WTC11 (cell line): ENCODE measurements at regions not wholly inside any gene's neighbourhood (a gene's known extent, or its start where the extent isn't known, plus 50 kb on each side); places are given as distances from the start of the nearest gene placed in this dataset.

Experiments used
- ATAC-seq: fragments of 200-7000 bp; cut with Tn5 transposase; 2 replicates; pipeline ENCODE4 v1.10.0; 2021; ENCODE audit warnings: mild to moderate bottlenecking, moderate library complexity
- CTCF ChIA-PET: fragments of 300-600 bp; sonication (Branson Sonifier 250); formaldehyde crosslinking; loops from one replicate; lab custom pipeline; 2021; ENCODE audit warnings: antibody characterized with exemption; lab: Charles Lee
- POLR2A ChIA-PET: fragments of 350-600 bp; sonication (Branson Sonifier 250); formaldehyde crosslinking; loops from one replicate; lab custom pipeline; 2021; ENCODE audit warnings: antibody characterized with exemption; lab: Charles Lee
- DNase-seq: peaks from one replicate; pipeline ENCODE4 v3.0.0; 2021; ENCODE audit warnings: low spot score
- H3K27ac Mint-ChIP-seq: 2 replicates; pipeline ENCODE4 v1.8.0; 2021; ENCODE audit warnings: mixed read lengths
- H3K27me3 Mint-ChIP-seq: 2 replicates; pipeline ENCODE4 v1.8.0; 2021; ENCODE audit warnings: low read depth, mild to moderate bottlenecking, moderate library complexity, mixed read lengths
- H3K36me3 Mint-ChIP-seq: 2 replicates; pipeline ENCODE4 v1.8.0; 2021; ENCODE audit warnings: mixed read lengths
- H3K4me1 Mint-ChIP-seq: 2 replicates; pipeline ENCODE4 v1.8.0; 2022; ENCODE audit warnings: mixed read lengths
- H3K4me3 Mint-ChIP-seq: 2 replicates; pipeline ENCODE4 v1.8.0; 2021; ENCODE audit warnings: mild to moderate bottlenecking, moderate library complexity, mixed read lengths
- H3K9me3 Mint-ChIP-seq: 2 replicates; pipeline ENCODE4 v1.8.0; 2021; ENCODE audit warnings: mixed read lengths
- ARID4B ChIP-seq: sonication (generic); formaldehyde crosslinking; IDR thresholded peaks from 2 replicates; pipeline ENCODE4 v1.8.0; 2023; ENCODE audit warnings: missing genetic modification reagents, mild to moderate bottlenecking, borderline replicate concordance
- ATF6 ChIP-seq: sonication (generic); formaldehyde crosslinking; IDR thresholded peaks from 2 replicates; pipeline ENCODE4 v1.8.1; 2023; ENCODE audit warnings: mild to moderate bottlenecking, missing genetic modification reagents
- FOXP4 ChIP-seq: sonication (generic); formaldehyde crosslinking; IDR thresholded peaks from 2 replicates; pipeline ENCODE4 v1.8.0; 2022; ENCODE audit warnings: mild to moderate bottlenecking, missing genetic modification reagents
- IRF2 ChIP-seq: sonication (generic); formaldehyde crosslinking; IDR thresholded peaks from 2 replicates; pipeline ENCODE4 v1.8.0; 2022; ENCODE audit warnings: low read depth, missing genetic modification reagents, borderline replicate concordance
- NFATC4 ChIP-seq: fragments of 250-450 bp; sonication (Bioruptor Pico); IDR thresholded peaks from 2 replicates; pipeline ENCODE4 v1.9.0; 2021; ENCODE audit warnings: mild to moderate bottlenecking
- NFYB ChIP-seq: sonication (generic); formaldehyde crosslinking; conservative IDR thresholded peaks from 2 replicates; pipeline ENCODE4 v1.8.0; 2022; ENCODE audit warnings: low read depth, missing genetic modification reagents
- NR2C2 ChIP-seq: sonication (generic); formaldehyde crosslinking; IDR thresholded peaks from 2 replicates; pipeline ENCODE4 v1.8.0; 2022; ENCODE audit warnings: mild to moderate bottlenecking, missing genetic modification reagents
- PRRX2 ChIP-seq: fragments of 250-450 bp; sonication (Bioruptor Pico); IDR thresholded peaks from 2 replicates; pipeline ENCODE4 v1.8.0; 2021; ENCODE audit warnings: mild to moderate bottlenecking
- TP53 ChIP-seq: sonication (generic); formaldehyde crosslinking; IDR thresholded peaks from 2 replicates; pipeline ENCODE4 v1.8.1; 2023; ENCODE audit warnings: mild to moderate bottlenecking, missing genetic modification reagents
- ZNF263 ChIP-seq: sonication (generic); formaldehyde crosslinking; IDR thresholded peaks from 2 replicates; pipeline ENCODE4 v1.8.1; 2022; ENCODE audit warnings: low read depth, mild to moderate bottlenecking, moderate library complexity, missing genetic modification reagents
- ZNF423 ChIP-seq: fragments of 250-450 bp; sonication (Bioruptor Pico); IDR thresholded peaks from 2 replicates; pipeline ENCODE4 v2.1.2; 2022; ENCODE audit warnings: mild to moderate bottlenecking, moderate library complexity
- TF ChIP-seq, protein P1 (sequence below): sonication (generic); formaldehyde crosslinking; IDR thresholded peaks from 2 replicates; pipeline ENCODE4 v1.8.1; 2023; ENCODE audit warnings: mild to moderate bottlenecking, missing genetic modification reagents, moderate library complexity

DNA sequence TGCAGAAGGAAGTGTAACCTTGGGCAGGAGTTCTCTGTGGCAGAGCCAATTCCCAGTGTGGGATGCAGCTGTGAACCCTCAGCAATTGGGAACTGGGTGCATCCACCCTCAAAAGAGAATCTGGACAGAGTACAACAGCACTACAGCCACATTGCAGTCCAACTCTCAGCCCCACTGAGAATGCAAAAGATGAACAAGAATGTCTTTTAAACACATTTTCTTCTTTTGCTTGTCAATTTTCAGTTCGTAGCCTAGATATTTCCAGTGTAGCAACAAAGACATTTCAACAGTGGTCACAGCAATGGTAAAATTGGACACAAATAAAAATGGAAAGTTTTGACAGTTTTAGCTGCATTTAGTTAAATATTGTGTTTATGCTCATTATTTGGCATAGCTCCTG, 114.0 kb upstream of the APP start (continued):
- TF ChIP-seq ARID4B: no peak
- no peak for TF ChIP-seq ZNF263 (CRISPR knock-in tag)
- no peak for TF ChIP-seq TP53 (CRISPR knock-in tag)
- no peak for TF ChIP-seq NFYB (CRISPR knock-in tag)
- TF ChIP-seq ZNF423 (CRISPR knock-in tag): no peak
- TF ChIP-seq IRF2 (CRISPR knock-in tag): no peak
- no peak for TF ChIP-seq NFATC4 (CRISPR knock-in tag)
- TF ChIP-seq ATF6 (CRISPR knock-in tag): no peak
- no peak for TF ChIP-seq NR2C2
- TF ChIP-seq PRRX2 (CRISPR knock-in tag): no peak

- no peak overlapping the region for H3K4me3 Mint-ChIP-seq
- POLR2A ChIA-PET: no interaction called here
- peaks cover 31% of the 10 kb centered on the region for H3K4me1 Mint-ChIP-seq
- DNase-seq (no peak), ATAC-seq (peak; percentile 22; the same call in 1 of the 2 replicates)
- 0 out of 2 replicates have a peak, but pooled peaks have one; percentile 28 for TF ChIP-seq ZNF423 (CRISPR knock-in tag)
- TF ChIP-seq FOXP4 (CRISPR knock-in tag): no peak
- peaks cover 5% of the 10 kb centered on the region for H3K27me3 Mint-ChIP-seq
- no peak overlapping the region for H3K27ac Mint-ChIP-seq
- peaks cover 3% of the 10 kb centered on the region; the same call in 1 of the 2 replicates for H3K9me3 Mint-ChIP-seq
- no peaks in the 10 kb centered on the region for H3K36me3 Mint-ChIP-seq
- CTCF ChIA-PET: no interaction called here
Observed at GRCh38 chr21:26282058-26282457, 111.5 kb upstream of the APP start.

DNA sequence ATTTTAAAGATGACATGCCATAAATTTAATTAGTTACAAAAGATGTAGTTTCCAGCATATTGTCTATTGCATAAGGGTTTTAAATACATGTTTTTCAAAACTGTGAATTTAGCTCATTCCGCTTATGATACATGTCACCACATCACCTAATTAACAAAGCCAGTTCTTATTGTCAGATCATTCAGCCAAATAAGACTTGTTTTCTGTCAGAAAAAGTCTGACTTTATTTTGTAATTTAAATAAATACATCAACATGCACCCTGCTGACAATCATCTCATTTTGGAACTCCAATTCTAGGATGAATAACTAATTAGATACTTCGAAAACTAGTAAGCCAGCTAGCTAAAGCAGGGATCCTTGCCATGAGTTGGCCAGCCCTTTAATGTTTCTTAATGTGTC, 110.9 kb upstream of the APP start:
- Mint-ChIP-seq H3K27me3 (peaks cover 5% of the 10 kb centered on the region), H3K4me1 (peaks cover 31% of the 10 kb centered on the region), H3K36me3 (no peaks in the 10 kb centered on the region), H3K4me3 (no peak overlapping the region), H3K27ac (no peak overlapping the region), H3K9me3 (peaks cover 5% of the 10 kb centered on the region)
- no peak for DNase-seq
- ATAC-seq: no peak
- TF ChIP-seq, protein P1, sequence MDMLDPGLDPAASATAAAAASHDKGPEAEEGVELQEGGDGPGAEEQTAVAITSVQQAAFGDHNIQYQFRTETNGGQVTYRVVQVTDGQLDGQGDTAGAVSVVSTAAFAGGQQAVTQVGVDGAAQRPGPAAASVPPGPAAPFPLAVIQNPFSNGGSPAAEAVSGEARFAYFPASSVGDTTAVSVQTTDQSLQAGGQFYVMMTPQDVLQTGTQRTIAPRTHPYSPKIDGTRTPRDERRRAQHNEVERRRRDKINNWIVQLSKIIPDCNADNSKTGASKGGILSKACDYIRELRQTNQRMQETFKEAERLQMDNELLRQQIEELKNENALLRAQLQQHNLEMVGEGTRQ (CRISPR knock-in tag): no peak
- ChIA-PET CTCF (no interaction called here), POLR2A (interaction anchor here (0.6 kb wide), 1 partner anchor 414 kb away, joined by 4 read pairs; no protein-coding TSS in a partner anchor)
